Right ventricle myocardium inferior (tissue), 1 donor: ENCODE measurements at regions not wholly inside any gene's neighbourhood (a gene's known extent, or its start where the extent isn't known, plus 50 kb on each side); places are given as distances from the start of the nearest gene placed in this dataset.
"Not testable (repeated sequence)": the region's sequence is repeated elsewhere in the genome, so short reads cannot be mapped to it uniquely, and the experiment has no call there.

Experiments
- ATAC-seq: fragments of 200-7000 bp; cut with Tn5 transposase; one replicate; pipeline ENCODE4 v1.9.1; 2020; ENCODE audit warnings: mild to moderate bottlenecking, moderate library complexity
- DNase-seq: peaks from one replicate; pipeline ENCODE4 v3.0.0; 2021; ENCODE audit errors: missing footprints
- intact Hi-C: fragments of 100-400 bp; cut with DNase I; formaldehyde crosslinking; loops from one replicate; pipeline ENCODE4 v1.11.0; 2022
- donor health status: DM: no; HTN: yes; CAD: no; lungs with severe emphysema.

DNA sequence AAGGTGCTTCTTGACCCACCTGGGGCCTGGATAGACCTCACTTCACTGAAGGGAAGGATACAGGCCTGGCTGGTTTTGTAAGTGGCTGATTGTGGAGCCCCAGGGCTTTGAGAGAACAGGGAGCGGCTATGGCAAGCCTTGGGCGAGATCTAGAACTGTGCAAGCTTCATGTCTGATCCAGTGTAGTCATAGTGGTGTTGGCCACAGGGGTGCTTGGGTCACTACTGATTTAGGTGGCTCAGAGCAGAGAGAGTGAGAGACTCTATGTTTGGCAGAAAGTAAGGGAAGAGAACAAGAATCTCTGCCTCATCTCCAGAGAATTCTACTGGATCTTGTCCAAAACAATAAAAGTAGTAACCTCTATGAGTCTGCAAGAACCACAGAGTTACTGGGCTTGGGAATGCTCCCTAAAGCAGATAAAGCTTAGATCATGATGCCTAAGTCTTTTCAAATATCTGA lies 394.2 kb upstream of the EPHA3 start:
- intact Hi-C loops: no loop called here
- ATAC-seq (no peak), DNase-seq (no peak)

DNA sequence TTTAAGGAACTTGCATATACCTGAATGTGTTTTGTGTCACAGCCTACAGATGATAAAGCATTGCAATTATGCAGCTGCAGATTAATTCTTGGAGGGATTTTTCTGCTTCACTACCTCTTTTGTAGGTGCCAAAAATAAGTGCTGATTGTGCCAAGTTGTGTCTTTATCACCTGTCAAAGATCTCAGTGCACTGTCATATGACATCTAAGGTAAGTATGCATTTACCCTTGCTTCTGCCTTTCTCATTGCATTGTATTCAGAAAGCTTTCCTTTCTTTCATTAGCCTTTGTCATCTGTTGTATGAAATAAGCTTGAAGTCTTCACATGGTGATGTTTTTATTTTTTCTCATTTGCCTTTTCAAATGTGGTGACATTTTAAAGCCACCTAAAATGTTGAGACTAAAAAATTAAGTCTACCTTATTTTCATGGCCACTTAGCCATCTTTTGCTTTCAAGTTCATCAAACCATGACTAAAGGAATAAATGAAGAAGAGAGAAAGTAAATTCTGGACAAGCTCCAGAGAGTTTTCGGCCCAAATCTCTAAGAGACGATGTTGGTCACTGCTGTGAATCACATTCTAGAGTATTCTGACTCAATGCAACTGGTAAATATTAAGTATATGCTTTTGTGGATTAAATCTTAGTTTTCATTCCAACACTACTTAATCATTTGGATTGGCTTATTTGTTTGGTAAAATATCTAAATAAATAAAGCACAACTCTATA lies 381.8 kb upstream of the EPHA3 start:
- DNase-seq: no peak
- intact Hi-C loops: no loop called here
- ATAC-seq: no peak

DNA sequence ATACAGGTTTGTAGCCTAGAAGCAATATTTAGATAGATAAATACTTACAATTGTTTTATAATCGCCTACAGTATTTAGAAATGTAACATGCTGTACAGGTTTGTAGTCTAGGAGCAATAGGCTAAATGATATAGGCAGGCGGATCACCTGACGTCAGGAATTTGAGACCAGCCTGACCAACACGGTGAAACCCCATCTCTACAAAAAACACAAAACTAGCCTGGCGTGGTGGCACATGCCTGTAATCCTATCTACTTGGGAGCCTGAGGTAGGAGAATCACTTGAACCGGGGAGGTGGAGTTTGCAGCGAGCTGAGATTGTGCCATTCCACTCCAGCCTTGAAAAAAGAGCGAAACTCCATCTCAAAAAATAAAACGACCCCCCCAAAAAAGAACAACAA lies 375.2 kb upstream of the EPHA3 start:
- intact Hi-C loops: no loop called here
- no peak for DNase-seq
- ATAC-seq: no peak

DNA sequence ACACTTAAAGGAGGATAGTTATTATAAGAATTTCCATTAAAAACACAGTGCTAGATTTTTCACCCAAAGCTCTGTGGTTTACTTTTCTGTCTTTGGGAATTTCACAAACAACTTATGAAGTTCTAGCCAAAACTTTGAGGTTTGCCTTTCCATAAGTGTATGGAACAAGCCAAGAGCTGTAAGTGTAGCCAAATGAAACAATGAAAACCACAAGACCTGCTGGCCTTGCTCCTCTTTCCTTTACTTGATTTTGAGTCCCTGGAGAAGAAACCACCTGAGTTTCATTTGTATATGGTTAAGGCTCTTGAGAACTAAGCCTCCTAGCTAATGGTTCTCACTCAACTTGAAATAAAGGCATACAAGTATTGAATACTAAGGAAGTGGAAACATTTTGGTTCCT lies 365.3 kb upstream of the EPHA3 start:
- intact Hi-C loops: no loop called here
- no peak for DNase-seq
- ATAC-seq: no peak

DNA sequence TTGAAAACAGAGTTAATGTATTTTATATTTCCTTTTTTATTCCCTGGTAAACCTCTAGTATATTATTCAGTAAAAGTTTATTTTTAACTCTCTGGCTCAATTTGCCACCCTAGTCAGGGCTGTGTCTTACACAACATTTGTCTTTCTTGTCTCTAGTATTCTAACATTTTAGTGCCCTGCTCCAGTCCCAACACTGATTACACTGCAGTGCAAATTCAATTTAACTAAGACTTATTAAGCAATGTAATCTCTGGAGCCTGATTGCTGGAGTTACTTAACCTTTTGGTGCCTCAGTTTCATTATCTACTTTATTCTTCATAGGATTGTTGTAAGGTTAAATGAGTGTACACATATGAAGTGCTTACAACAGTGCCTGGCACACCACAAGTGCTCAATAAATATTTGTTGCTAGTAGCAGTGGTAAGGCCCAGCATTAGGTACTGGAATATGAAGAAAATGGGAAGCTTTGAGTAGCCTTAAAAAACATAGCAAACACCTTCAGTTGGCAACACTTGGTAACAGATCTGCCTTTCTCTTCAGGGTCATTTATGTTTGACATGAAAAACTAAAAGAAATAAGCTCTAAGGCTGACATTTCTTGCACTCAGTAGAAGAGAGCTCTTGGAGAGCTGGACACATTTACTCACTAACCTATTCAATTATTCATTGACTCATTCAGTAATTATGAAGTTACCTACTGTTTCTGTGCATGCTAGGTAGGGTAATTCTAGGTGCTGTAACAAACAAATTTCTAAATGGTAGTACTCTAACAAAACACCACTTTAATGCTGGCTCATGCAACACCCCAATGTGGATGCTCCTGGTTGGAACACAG lies 364.5 kb upstream of the EPHA3 start:
- DNase-seq (no peak), ATAC-seq (no peak)
- intact Hi-C loops: no loop called here

DNA sequence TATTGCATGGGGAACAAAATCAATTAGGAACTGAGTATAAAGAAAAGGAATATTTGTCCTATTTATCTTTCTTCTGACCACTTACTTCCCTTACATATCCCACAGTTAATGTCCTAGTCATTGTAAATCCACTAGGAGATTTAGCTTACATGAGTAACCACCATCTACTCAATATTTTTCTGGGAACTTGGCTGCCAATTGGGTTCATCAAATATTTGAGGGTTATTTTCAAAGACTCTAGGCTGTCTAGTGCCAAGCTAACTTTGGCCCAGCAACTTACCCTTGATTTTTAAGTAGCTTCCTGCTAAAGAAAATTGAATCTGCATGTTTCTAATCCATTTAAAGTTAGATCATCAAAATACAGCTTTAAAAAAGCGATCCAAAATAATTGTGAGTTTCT lies 362.5 kb upstream of the EPHA3 start:
- ATAC-seq: no peak
- DNase-seq: no peak

DNA sequence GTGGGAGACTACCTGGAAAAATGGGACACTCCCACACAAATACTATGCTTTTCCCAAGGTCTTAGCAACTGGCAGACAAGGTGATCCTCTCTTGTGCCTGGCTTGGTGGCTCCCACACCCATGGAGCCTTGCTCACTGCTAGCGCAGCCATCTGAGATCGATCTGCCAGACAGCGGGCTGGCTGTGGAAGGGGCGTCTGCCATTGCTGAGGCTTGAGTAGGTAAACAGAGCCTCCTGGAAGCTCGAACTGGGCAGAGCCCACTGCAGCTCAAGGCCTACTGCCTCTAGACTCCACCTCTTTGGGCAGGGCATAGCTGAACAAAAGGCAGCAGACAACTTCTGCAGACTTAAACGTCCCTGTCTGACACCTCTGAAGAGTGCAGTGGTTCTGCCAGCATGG lies 360.3 kb upstream of the EPHA3 start:
- peak; percentile 31 for DNase-seq
- not testable (repeated sequence) for ATAC-seq

More for the DNA sequence above, 362.5 kb upstream of the EPHA3 start:
- intact Hi-C loops: no loop called here

DNA sequence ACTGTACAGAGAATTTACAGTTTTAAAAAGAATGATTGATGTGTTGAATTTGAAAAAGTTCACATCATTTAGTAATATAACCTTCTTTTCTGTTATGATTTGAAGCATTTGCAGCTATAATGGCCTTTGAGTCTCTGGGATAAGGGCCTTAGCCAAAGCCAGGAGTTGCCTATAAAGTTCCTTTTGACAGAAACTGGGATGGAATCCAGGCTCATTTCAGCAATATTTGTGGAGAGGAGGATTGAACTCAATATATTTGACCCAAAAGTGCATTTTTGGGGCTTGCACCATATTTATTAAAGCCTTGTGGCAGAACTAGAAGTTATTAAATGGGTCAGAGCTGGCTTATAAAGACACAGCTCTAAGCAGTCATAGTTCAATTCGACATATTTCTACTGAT lies 348.7 kb upstream of the EPHA3 start:
- ATAC-seq (no peak), DNase-seq (no peak)
- intact Hi-C loops: no loop called here

More for the DNA sequence above, 360.3 kb upstream of the EPHA3 start:
- intact Hi-C loops: not testable (repeated sequence)

DNA sequence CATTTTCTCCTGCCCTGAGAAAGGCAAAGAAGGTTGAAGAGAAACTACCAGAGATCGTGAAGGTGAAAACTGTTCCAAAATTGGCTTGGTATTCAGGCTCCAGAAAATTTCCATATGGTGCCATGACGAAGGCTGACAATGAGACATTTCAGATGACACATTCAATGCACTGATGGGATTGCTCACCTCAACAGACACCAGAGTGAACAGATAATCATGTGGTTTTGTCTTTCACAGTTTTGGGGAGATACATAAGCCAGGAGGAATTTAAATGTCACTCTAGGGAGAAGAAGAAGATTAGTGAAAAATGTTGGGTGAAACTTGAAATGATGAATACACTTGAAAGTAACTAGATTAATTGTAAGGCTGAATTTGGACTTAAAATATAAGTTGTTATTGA lies 339.7 kb upstream of the EPHA3 start:
- intact Hi-C loops: no loop called here
- ATAC-seq (no peak), DNase-seq (no peak)

DNA sequence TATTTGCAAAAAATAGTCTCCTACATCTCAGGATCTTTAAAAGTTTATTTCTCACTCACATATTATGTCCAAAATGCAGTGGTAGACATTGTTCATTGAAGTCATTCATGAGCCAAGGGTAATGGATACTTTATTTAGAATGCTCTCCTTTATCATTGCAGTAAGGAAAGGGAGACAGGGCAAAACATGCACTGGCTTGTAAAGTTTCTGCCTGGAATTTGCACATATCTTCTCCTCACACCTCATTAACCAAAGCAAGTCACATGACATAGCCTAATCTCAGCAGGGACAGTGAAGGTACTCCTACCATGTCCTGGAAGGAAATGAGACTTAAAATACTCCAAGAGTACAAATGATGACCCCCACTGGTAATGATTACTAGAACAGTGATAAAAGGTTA lies 333.7 kb upstream of the EPHA3 start:
- DNase-seq (no peak), ATAC-seq (no peak)
- intact Hi-C loops: no loop called here

DNA sequence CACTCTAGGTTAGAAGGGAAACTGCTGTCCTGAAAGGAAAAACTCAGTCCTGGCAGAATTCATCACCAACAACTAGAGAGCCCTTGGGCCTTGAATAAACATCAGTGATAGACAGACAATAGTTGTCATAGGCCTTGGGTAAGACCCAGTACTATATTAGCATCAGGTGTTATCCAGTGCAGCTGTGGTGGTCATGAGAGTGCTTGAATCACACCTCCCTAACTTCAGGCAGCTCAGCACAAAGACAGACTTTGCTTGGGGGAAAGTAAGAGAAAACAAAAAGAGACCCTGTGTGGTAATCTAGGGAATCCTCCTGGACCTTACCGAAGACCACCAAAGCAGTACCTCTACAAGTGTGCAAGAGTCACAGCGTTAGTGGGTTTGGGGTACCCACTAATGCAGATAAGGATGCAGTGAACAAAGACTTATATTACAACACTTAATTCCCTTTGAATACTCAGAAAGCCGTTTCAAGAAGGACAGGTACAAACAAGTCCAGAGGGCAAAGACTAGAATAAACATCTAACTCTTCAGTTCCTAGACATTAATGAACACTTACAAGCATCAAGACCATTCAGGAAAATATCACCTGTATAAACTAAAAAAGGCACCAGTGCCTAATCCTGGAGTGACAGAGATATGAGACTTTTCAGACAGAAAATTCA lies 332.3 kb upstream of the EPHA3 start:
- ATAC-seq (no peak), DNase-seq (no peak)
- intact Hi-C loops: no loop called here

DNA sequence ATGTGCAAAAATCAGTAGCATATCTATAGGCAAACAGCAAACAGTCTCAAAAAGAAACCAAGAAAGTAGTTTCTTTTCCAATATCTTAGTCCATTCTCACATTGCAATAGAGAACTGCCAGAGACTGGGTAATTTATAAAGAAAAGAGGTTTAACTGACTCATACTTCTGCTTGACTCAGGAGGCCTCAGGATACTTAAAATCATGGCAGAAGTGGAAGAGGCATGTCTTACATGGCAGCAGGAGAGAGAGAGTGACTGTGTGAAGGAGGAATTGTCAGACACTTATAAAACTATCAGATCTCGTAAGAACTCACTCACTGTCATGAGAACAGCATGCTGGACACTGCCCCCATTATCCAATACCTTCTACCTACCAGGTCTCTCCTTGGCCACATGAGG lies 327.9 kb upstream of the EPHA3 start:
- intact Hi-C loops: no loop called here
- no peak for DNase-seq
- ATAC-seq: no peak

DNA sequence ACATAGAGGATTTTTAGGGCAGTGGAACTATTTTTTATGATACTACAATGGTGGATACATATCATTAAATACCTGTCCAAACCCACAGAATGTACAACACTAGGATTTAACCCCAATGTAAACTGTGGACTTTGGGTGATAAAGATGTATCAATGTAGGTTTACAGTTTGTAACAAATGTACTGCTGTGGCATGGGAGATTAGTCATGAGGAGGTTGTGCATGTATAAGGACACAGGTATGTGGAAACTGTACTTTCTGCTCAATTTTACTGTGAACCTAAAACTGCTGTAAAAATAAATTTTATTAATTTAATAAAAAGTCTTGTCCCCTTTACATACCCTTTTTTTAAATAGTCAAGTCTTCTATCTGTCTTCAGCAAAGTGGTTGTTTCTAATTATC lies 322.5 kb upstream of the EPHA3 start:
- DNase-seq (no peak), ATAC-seq (no peak)

DNA sequence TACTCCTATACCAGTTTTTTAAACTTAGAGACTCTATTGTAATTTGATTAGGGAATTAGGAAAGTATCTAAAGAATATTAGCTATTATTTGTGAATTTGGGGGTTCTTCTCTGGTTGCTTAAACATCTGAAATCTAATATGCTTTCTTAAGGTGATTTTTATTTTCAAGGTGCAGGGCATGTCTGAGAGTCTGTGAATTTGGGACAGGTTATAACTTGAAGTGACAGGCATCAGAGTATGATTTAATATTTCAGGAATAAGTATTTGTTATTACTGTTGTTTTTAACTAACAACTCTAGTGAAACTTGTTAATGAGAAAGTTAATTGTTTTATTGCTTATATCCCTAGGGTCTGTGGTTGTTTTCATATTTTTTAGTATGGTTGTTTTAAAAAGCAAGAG lies 321.6 kb upstream of the EPHA3 start:
- ATAC-seq (no peak), DNase-seq (no peak)
- intact Hi-C loops: no loop called here

More for the DNA sequence above, 322.5 kb upstream of the EPHA3 start:
- intact Hi-C loops: no loop called here

DNA sequence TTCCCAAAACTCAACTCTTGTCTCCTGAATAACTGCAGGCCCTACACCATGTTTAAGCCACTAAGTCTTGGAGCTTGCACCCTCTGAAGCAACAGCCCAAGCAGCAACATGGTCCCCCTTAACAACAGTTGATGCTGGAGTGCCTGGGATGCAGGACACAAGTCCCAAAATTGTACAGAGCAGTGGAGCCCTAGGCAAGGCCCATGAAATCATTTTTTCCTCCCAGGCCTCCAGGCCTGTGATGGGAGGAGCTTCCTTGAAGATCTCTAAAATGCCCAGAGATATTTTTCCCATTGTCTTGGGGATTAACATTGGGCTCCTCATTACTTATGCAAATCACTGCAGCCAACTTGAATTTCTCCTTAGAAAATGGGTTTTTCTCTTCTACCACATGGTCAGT lies 311.9 kb upstream of the EPHA3 start:
- DNase-seq (no peak), ATAC-seq (no peak)
- intact Hi-C loops: no loop called here

DNA sequence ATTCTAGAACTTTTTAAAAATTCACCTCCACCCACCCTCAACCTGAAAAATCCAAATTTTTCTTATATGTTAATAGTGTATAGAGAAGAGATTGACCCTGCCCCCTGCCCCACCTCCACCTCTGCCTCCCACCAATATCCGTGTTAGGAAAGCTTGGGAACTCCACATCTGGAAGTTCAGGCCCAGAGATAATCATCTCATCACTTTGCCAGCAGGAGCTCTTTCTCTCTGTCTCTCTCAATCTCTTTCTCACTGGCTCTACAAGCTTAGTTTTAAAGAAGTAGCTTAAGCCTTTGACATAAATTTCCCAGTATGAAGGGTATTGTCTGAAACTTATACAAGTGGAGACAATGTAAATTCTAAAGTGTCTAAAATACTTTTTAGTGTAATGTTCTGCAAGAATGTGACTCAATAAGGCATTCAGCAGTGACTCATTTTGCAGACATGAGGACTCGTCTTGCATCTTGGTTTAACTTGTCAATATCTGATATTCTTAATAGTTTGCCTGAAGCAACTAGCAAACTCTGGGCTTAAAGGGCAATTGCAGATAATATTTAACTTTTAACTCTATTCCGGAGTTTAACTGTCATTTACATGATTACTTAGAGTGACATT lies 299.8 kb upstream of the EPHA3 start:
- intact Hi-C loops: no loop called here
- no peak for DNase-seq
- ATAC-seq: no peak

DNA sequence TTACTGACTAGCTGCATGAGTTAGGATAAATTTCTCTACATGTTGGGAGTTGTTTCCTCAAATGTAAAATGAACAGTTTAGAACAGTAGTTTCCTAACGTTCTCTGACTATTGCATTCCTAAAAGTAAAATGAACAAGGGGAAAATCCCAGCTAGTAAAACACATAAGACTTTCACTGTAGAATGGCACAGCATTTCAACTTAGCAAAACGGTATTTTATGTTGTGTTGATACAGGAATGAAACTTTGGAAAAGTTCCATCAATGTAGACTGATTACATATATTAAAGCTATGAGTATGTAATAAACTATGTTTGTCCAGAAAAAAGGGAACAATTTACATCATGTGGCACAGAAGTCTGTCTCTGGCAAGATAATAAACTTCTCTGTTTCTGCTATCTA lies 297.4 kb upstream of the EPHA3 start:
- intact Hi-C loops: loop anchor here (10.0 kb wide), 1 partner anchor 145 kb away; no protein-coding TSS in a partner anchor
- no peak for ATAC-seq
- no peak for DNase-seq

DNA sequence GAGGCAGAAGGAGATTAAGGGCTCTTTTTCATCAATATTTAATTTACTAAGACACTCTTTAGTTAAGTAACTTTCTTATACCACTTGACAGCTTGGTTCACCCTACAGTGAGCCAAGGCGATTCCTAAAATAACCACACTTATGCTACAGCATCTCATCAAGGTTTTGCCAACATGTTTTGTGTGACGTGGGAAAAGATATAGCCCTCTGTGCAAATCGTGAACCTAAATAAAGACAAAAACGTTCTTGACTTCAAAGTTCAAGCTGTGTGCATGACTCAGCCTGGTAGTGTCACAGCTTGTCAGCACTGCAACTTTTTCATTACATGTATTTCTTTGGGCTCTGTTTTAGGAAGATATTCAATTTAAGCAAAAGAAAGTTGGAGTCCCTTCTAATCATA lies 297.0 kb upstream of the EPHA3 start:
- intact Hi-C loops: loop anchor here (10.0 kb wide), 1 partner anchor 144 kb away; no protein-coding TSS in a partner anchor
- ATAC-seq (peak; percentile 69), DNase-seq (no peak)

DNA sequence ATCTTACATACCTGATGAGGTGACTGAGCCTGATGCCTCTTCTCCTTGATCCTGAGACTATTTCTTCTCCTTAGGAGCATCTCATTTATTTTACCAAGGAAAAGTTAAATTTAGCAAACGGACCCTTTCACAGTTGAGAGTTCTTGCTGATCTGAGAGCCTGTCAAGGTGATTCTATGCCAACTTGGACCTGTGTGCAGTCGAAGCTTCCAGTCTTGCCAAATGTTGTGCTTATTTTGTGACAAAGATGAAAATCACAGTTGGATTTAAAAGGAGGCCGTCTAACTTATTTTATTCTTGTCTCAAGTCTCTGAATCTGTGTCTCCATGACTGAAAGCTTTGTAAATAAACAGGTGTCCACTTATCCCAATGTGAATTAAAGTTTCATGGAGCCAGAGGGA lies 296.3 kb upstream of the EPHA3 start:
- intact Hi-C loops: loop anchor here (10.0 kb wide), 1 partner anchor 144 kb away; no protein-coding TSS in a partner anchor
- DNase-seq (no peak), ATAC-seq (no peak)
